ENCODE measurements at regions not wholly inside any gene's neighbourhood (a gene's known extent, or its start where the extent isn't known, plus 50 kb on each side); places are given as distances from the start of the nearest gene placed in this dataset.
"Not testable (repeated sequence)": the region's sequence is repeated elsewhere in the genome, so short reads cannot be mapped to it uniquely, and the experiment has no call there.

GRCh38 chr7:13107291-13107690 lies 419.9 kb downstream of the ARL4A start:
- DNase-seq = no peak

GRCh38 chr7:13108061-13108460 lies 420.6 kb downstream of the ARL4A start:
- DNase-seq = no peak

GRCh38 chr7:13109201-13109600 lies 421.8 kb downstream of the ARL4A start:
- DNase-seq = no peak

GRCh38 chr7:13110107-13110506 lies 422.7 kb downstream of the ARL4A start:
- no peak for DNase-seq

GRCh38 chr7:13111230-13111629 lies 423.8 kb downstream of the ARL4A start:
- no peak for DNase-seq

GRCh38 chr7:13114240-13114639 lies 426.8 kb downstream of the ARL4A start:
- DNase-seq = not testable (repeated sequence)

GRCh38 chr7:13115157-13115772 lies 427.8 kb downstream of the ARL4A start:
- DNase-seq = no peak

- no peak for DNase-seq
Measured at GRCh38 chr7:13115855-13116254, 428.4 kb downstream of the ARL4A start.

GRCh38 chr7:13117103-13117502 lies 429.7 kb downstream of the ARL4A start:
- no peak for DNase-seq

GRCh38 chr7:13117592-13117991 lies 430.2 kb downstream of the ARL4A start:
- no peak for DNase-seq

- not testable (repeated sequence) for DNase-seq
Measured at GRCh38 chr7:13124629-13125028, 437.2 kb downstream of the ARL4A start.

- no peak for DNase-seq
Measured at GRCh38 chr7:13126347-13126746, 438.9 kb downstream of the ARL4A start.

GRCh38 chr7:13130321-13130720 lies 442.9 kb downstream of the ARL4A start:
- DNase-seq = no peak

GRCh38 chr7:13130906-13131305 lies 443.5 kb downstream of the ARL4A start:
- DNase-seq = not testable (repeated sequence)

GRCh38 chr7:13132314-13132713 lies 444.9 kb downstream of the ARL4A start:
- no peak for DNase-seq

- DNase-seq = not testable (repeated sequence)
Measured at GRCh38 chr7:13136345-13136744, 448.9 kb downstream of the ARL4A start.

GRCh38 chr7:13139436-13139835 lies 452.0 kb downstream of the ARL4A start:
- no peak for DNase-seq

- DNase-seq = no peak
Measured at GRCh38 chr7:13144673-13145072, 457.2 kb downstream of the ARL4A start.

GRCh38 chr7:13148548-13148947 lies 461.1 kb downstream of the ARL4A start:
- DNase-seq = no peak

- no peak for DNase-seq
Measured at GRCh38 chr7:13151978-13152377, 464.5 kb downstream of the ARL4A start.

- no peak for DNase-seq
Measured at GRCh38 chr7:13152755-13153154, 465.3 kb downstream of the ARL4A start.

GRCh38 chr7:13153266-13153665 lies 465.8 kb downstream of the ARL4A start:
- DNase-seq = no peak

GRCh38 chr7:13153742-13154141 lies 466.3 kb downstream of the ARL4A start:
- no peak for DNase-seq

- no peak for DNase-seq
Measured at GRCh38 chr7:13155188-13155587, 467.8 kb downstream of the ARL4A start.

GRCh38 chr7:13159003-13159402 lies 471.6 kb downstream of the ARL4A start:
- DNase-seq = no peak

Data from inflammatory macrophage treated with lipopolysaccharide for 1 hour (primary cell).